Small intestine (tissue), 7 donors: ENCODE measurements at regions not wholly inside any gene's neighbourhood (a gene's known extent, or its start where the extent isn't known, plus 50 kb on each side); places are given as distances from the start of the nearest gene placed in this dataset.
A peak's percentile ranks its signal among the peaks of the same experiment; 100 is the strongest.

Experiments
- DNase-seq, 2 donors: peaks; one replicate each; pipeline versions ENCODE4 v3.0.0 to v3.0.0-alpha.2; 2013
- FAIRE-seq: peaks from 2 replicates; lab custom pipeline; 2012; peaks lifted over from hg19 to GRCh38; lab: Jason Lieb, UNC
- H3K27ac ChIP-seq, 3 donors: one replicate each; pipeline ENCODE4 v1.5.1; 2013; ENCODE audit warnings: low read length in 2 of 3, mild to moderate bottlenecking in 2 of 3, control low read depth in 1 of 3, inconsistent platforms in 1 of 3, low read depth in 1 of 3, moderate library complexity in 1 of 3
- H3K27me3 ChIP-seq, 3 donors: one replicate each; pipeline ENCODE4 v1.6.1; 2013; ENCODE audit warnings: low read length in 3 of 3, inconsistent platforms in 1 of 3; ENCODE audit not compliant: control insufficient read depth in 3 of 3, insufficient read depth in 3 of 3
- H3K36me3 ChIP-seq, 3 donors: one replicate each; pipeline ENCODE4 v1.6.1; 2013; ENCODE audit warnings: low read length in 3 of 3, inconsistent platforms in 1 of 3, low read depth in 1 of 3, mild to moderate bottlenecking in 1 of 3, moderate library complexity in 1 of 3; ENCODE audit not compliant: control insufficient read depth in 3 of 3, insufficient read depth in 2 of 3
- H3K4me1 ChIP-seq, 3 donors: one replicate each; pipeline ENCODE4 v1.6.1; 2013; ENCODE audit warnings: low read length in 2 of 3, inconsistent platforms in 1 of 3, low read depth in 1 of 3, mild to moderate bottlenecking in 1 of 3, moderate library complexity in 1 of 3; ENCODE audit not compliant: control insufficient read depth in 3 of 3, insufficient read depth in 2 of 3
- H3K4me3 ChIP-seq, 3 donors: one replicate each; pipeline ENCODE4 v1.5.1; 2013; ENCODE audit warnings: low read length in 3 of 3, control low read depth in 1 of 3, inconsistent platforms in 1 of 3, low read depth in 1 of 3, mild to moderate bottlenecking in 1 of 3, moderate library complexity in 1 of 3
- H3K9me3 ChIP-seq, 2 donors: one replicate each; pipeline ENCODE4 v1.6.1; 2013; ENCODE audit warnings: low read depth in 1 of 2, low read length in 1 of 2; ENCODE audit not compliant: control insufficient read depth in 2 of 2, insufficient read depth in 1 of 2
- WGBS, 3 donors: extraction: QIAGEN DNeasy Blood & Tissue Kit; methylation state at CpG; one replicate each; pipeline ENCODE4 v1.1.7; 2013; 5-methylcytosine and 5-hydroxymethylcytosine counted together
- donor health status: healthy with polysubstance abuse.
- donor health status: control.
- donor health status: control.
- donor health status: Bipolar disorder and iron deficiency.
- donor health status: healthy.

GRCh38 chr20:6533351-6533750 is 234.1 kb upstream of the BMP2 start:
- H3K36me3 ChIP-seq, result no peaks in the 10 kb centered on the region
- H3K9me3 ChIP-seq, result no peaks in the 10 kb centered on the region
- H3K27ac ChIP-seq, result peak overlapping the region in 2 of 3 donors; percentile 51 to 67
- FAIRE-seq (no peak), DNase-seq (peak; percentile 11 to 31)
- H3K4me3 ChIP-seq, result no peak overlapping the region
- H3K4me1 ChIP-seq, result no peaks in the 10 kb centered on the region
- 10 to 29% (median 28%) methylated on average over 2 of the region's 2 CpGs for WGBS, 3 donors
- no peaks in the 10 kb centered on the region for H3K27me3 ChIP-seq

- Histone ChIP-seq H3K36me3 (no peaks in the 10 kb centered on the region), H3K27me3 (no peaks in the 10 kb centered on the region), H3K27ac (no peak overlapping the region), H3K4me1 (no peaks in the 10 kb centered on the region), H3K9me3 (peaks cover 0 to 4% of the 10 kb centered on the region in 2 donors), H3K4me3 (no peak overlapping the region)
- FAIRE-seq, result no peak
- peak in 1 of 2 donors; percentile 26 for DNase-seq
- 47 to 64% (median 56%) methylated on average over 3 of the region's 3 CpGs for WGBS, 3 donors
Observed at GRCh38 chr20:6530779-6531315, 236.6 kb upstream of the BMP2 start.

- Histone ChIP-seq H3K36me3 (no peaks in the 10 kb centered on the region), H3K4me3 (no peak overlapping the region), H3K4me1 (no peaks in the 10 kb centered on the region), H3K27ac (no peak overlapping the region), H3K9me3 (peaks cover 0 to 10% of the 10 kb centered on the region in 2 donors), H3K27me3 (no peaks in the 10 kb centered on the region)
- FAIRE-seq (no peak), DNase-seq (no peak)
Observed at GRCh38 chr20:6530254-6530653, 237.2 kb upstream of the BMP2 start.

- FAIRE-seq, result no peak
- 64 to 73% (median 71%) methylated on average over 6 of the region's 6 CpGs for WGBS, 3 donors
- Histone ChIP-seq H3K4me1 (no peaks in the 10 kb centered on the region), H3K27me3 (no peaks in the 10 kb centered on the region), H3K9me3 (peaks cover 0 to 18% of the 10 kb centered on the region in 2 donors), H3K4me3 (no peak overlapping the region), H3K27ac (no peak overlapping the region), H3K36me3 (no peaks in the 10 kb centered on the region)
- DNase-seq, result no peak
Observed at GRCh38 chr20:6525447-6526303, 241.8 kb upstream of the BMP2 start.

GRCh38 chr20:6524305-6524704 is 243.2 kb upstream of the BMP2 start:
- WGBS, 3 donors, result 81 to 88% (median 86%) methylated on average over 3 of the region's 3 CpGs
- no peak for FAIRE-seq
- H3K4me1 ChIP-seq, result no peaks in the 10 kb centered on the region

GRCh38 chr20:6519556-6519955 is 247.9 kb upstream of the BMP2 start:
- no peaks in the 10 kb centered on the region for H3K36me3 ChIP-seq
- no peak for DNase-seq
- no peaks in the 10 kb centered on the region for H3K27me3 ChIP-seq
- H3K9me3 ChIP-seq, result peaks cover 0 to 3% of the 10 kb centered on the region in 2 donors
- H3K4me3 ChIP-seq, result no peak overlapping the region
- 52 to 59% (median 53%) methylated on average over 1 of the region's 1 CpG for WGBS, 3 donors
- no peaks in the 10 kb centered on the region for H3K4me1 ChIP-seq
- no peak for FAIRE-seq
- no peak overlapping the region for H3K27ac ChIP-seq

More at GRCh38 chr20:6524305-6524704, 243.2 kb upstream of the BMP2 start:
- no peak overlapping the region for H3K27ac ChIP-seq
- H3K4me3 ChIP-seq, result no peak overlapping the region
- no peak for DNase-seq
- no peaks in the 10 kb centered on the region for H3K36me3 ChIP-seq
- H3K27me3 ChIP-seq, result no peaks in the 10 kb centered on the region
- peaks cover 0 to 18% of the 10 kb centered on the region in 2 donors for H3K9me3 ChIP-seq

- no peak overlapping the region for H3K4me3 ChIP-seq
- H3K36me3 ChIP-seq, result no peaks in the 10 kb centered on the region
- 0% methylated on average over 1 of the region's 1 CpG for WGBS, 3 donors
- DNase-seq, result no peak
- FAIRE-seq, result no peak
- H3K9me3 ChIP-seq, result no peaks in the 10 kb centered on the region
- H3K4me1 ChIP-seq, result no peaks in the 10 kb centered on the region
- H3K27me3 ChIP-seq, result no peaks in the 10 kb centered on the region
- no peak overlapping the region for H3K27ac ChIP-seq
Observed at GRCh38 chr20:6515261-6515660, 252.2 kb upstream of the BMP2 start.

GRCh38 chr20:6513599-6513998 is 253.9 kb upstream of the BMP2 start:
- DNase-seq, result no peak
- 64 to 77% (median 71%) methylated on average over 6 of the region's 6 CpGs for WGBS, 3 donors
- no peak overlapping the region for H3K27ac ChIP-seq
- H3K9me3 ChIP-seq, result no peaks in the 10 kb centered on the region
- H3K4me1 ChIP-seq, result no peaks in the 10 kb centered on the region
- no peaks in the 10 kb centered on the region for H3K36me3 ChIP-seq
- H3K27me3 ChIP-seq, result no peaks in the 10 kb centered on the region
- H3K4me3 ChIP-seq, result no peak overlapping the region
- FAIRE-seq, result no peak
